Epidermal melanocyte (primary cell): ENCODE measurements at regions not wholly inside any gene's neighbourhood (a gene's known extent, or its start where the extent isn't known, plus 50 kb on each side); places are given as distances from the start of the nearest gene placed in this dataset.

Experiments
- DNase-seq: peaks from one replicate; pipeline ENCODE4 v3.0.0; 2011; ENCODE audit warnings: low spot score; ENCODE audit not compliant: insufficient read length

- DNase-seq, result no peak
Measured at GRCh38 chr4:3831529-3832150, 65.5 kb downstream of the ADRA2C start.

- no peak for DNase-seq
Measured at GRCh38 chr4:3832536-3833220, 66.5 kb downstream of the ADRA2C start.

DNA sequence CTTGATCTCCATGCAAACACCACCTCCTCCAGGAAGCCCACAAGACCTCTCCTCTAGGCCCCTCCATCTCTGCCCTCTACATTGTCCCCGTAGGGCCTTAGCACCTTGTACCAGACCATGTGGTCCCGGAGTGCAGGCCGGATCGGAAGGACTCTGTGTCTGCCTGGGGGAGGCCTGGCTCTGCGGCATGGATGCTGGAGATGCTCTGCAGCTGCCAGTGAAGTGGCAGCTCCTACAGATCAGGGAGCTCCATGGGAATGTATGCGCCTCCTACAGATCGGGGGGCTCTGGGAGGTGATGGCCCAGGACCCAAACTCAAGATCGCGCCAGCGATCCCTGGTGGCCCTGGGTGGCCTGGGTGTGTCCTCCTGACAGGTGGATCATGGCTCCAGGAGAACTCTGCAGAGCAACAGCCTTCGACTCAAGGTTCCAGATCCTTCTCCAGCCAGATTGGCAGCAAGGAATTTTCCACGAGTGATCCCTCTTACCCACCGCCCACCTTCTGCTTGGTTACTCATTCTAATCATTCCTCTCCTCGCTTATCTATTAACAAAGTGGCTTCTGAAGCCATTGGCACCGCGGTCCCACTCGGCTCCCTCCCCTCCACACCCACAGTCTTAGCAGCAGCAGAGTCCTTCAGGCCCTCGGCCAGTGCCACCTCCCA is 67.3 kb downstream of the ADRA2C start:
- no peak for DNase-seq

DNA sequence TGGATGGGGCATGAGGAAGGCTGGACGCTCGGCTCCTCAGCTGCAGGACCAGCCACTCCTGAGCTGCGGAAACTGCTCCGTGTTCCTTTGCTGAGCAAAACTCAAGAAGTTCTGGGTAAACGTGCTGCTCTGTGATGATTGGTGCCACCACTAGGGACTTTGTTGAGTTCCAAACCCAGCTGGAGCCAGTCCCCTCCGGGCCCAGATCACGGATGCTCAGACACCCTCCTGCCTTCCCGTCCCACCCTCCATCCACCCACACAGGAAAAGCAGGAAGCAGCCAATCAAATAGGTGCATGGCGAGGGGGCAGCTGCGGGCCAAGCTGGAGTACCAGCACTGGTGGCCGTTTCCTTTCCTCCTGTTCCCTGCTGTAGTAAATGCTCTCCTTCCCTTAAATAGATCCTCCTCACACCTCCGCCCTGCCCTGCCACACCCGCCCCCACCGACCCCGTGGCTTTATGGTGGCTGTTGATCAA is 68.0 kb downstream of the ADRA2C start:
- no peak for DNase-seq

DNA sequence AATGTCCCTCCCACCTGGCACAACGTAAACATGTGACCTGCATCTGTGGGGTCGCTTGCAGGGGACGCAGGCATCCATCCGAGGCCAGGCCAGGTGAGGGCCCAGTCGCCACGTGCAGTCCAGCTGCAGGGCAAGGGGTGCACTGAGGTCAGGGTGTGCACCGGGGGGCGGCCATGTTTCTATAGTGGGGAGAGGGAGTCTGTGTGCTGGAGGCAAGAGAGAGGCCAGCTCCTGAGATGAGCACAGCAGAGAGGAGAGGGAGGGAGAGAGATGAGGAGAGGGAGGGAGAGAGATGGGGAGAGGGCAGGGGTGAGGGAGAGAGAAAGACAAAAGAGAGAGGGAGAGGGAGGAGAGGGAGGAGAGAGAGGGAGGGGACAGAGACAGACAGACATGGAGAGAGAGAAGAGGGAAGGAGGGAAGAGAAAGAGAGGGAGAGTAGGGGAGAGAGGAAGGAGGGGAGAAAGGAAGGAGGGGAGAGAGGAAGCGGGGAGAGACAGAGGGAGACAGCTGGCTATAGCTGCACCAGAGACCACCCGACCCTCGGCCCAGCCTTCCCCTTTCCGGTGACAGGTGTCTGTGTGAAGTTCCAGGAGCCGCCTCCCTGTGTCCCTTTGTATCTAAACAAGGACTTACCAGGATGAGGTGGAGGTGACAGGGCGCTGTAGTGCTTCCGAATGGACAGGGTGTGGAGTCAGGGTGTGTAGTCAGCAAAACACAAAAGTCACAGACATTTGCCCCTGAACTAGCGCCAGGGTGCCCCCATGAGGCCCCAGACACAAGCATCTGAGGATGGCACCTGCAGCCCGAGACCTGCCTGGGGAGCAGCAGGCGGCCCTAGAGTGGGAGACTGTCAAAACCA is 68.7 kb downstream of the ADRA2C start:
- DNase-seq, result no peak

DNA sequence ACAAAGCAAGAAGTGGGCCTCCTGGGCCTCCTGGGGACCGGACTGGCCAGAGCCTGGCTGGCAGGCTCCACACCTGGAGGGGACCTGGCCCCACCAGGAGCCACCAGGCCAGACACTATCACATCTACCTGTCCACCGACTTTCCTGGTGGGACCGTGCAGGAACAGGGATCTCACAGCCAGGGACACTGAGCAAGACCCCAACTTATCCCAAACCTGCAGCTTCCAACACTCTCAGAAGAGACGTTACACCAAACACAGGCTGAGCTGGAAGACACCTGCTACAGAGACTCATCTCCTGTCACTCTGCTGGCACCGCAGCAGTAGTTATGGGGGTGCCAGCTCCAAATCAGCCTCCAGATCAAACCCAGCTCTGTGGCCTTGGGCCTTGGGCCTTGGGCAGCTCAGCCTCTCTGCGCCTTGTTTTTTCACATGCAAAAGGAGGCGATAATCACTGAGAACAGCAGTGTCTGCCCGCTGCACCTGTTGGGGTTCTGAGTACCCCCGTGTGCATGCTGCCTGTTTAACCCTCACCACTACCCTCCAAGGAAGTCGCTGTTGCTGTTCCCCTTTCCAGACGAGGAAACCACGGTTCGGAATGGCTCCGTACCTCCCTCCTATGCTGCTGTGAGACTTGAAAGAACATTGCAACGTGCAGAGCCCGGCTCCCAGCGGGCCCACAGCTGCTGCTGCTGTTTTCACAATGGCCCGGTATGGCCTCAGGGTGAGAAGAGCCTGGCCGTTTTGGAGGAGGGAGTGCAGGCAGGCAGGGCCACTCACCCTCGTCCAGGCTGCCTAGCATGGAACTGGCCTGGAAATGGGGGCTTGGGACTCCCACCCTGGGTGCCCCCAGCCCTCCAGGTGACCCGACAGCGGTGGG is 69.6 kb downstream of the ADRA2C start:
- DNase-seq, result no peak

DNA sequence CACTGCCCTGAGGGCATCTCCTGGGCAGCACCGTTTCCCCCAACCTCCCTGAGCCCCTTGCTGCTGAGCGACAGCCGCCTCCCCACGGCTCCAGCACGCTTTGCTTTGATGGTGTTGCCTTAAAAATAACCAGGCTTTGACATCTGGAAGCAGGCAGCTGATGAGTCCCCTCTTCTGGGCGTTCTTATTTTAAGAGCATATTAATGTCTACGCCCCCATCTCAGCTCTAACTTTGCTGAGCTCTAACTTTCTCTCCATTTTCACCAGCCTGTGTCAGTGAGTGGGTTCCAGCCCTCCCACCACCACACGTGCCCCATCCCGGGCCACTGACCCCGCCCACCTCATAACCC is 70.2 kb downstream of the ADRA2C start:
- no peak for DNase-seq

- no peak for DNase-seq
Measured at GRCh38 chr4:3836756-3837601, 70.8 kb downstream of the ADRA2C start.

GRCh38 chr4:3838437-3839380 is 72.5 kb downstream of the ADRA2C start:
- no peak for DNase-seq

DNA sequence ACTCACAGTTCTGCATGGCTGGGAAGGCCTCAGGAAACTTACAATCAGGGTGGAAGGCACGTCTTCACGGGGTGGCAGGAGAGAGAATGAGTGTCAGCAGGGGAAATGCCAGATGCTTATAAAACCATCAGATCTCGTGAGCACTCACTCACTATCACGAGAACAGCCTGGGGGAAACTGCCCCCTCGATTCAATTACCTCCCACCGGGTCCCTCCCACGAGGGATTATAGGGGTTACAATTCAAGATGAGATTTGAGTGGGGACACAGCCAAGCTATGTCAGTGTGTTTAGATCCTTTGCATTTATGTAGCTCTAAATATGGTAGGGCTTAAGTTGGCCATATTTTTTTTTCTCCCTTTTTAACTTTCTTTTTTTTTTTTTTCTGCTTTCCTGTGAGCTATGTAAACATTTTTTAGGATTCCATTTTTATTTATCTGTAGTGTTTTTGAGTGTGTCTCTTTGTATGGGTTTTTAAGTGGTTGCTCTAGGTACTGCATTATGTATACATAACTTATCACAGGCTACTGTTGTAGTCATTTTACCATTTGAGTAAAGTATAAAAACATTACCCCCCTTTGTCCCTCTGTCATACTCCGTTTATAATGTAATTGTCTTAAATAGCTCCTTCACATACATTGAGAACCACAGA is 79.0 kb downstream of the ADRA2C start:
- no peak for DNase-seq

DNA sequence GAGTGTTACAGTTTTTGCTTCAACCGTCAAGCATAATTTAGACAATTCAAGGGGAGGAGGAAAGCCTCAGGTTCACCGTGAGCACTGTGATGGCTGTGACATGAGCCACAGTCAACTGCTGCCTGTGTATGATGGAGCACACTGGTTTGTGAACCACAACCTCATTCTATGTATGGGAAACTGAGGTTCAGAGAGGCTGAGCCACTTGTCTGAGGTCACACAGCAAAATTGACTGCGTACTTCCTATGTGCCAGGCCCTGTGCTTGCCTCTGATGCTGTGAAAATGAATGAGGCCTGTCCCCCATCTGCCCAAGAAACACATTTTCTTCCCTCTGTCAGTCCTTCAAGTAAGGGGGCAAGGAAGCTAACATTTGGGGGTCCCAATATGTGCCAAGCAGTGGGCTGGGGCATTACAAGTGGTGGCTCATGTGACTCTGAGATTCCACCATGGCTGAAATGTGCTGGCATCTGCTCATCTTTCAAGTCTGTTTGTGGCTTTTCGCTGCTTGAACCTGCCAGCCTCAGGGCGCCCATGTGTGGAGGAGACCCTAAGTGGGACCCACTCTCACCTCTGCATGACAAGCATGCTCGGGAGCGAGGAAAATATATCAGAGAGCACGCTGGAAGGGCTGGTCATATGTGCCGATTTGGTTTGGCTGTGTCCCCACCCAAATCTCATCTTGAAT is 79.7 kb downstream of the ADRA2C start:
- DNase-seq, result no peak

GRCh38 chr4:3847211-3847940 is 81.2 kb downstream of the ADRA2C start:
- DNase-seq, result no peak

GRCh38 chr4:3848323-3848722 is 82.1 kb downstream of the ADRA2C start:
- DNase-seq, result no peak

GRCh38 chr4:3849140-3849539 is 83.0 kb downstream of the ADRA2C start:
- DNase-seq, result no peak

DNA sequence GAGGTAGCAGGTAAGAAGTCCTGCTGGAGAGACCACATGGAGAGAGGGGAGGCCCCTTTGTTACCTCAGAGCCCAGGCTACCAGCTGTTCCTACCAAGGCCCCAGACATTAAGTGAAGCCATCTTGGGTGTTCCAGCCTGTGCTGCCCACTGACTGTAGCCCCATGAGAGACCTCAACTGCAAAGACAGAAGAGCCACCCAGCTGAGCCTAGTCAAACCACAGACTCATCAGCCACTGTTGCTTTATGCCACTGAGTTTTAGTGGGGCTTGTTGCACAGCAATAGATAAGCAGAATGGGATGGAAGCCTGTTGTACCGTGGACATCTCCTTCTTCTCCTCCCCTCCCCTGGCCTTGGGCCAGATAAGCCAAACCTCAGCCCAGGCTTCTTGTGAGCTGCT is 83.9 kb downstream of the ADRA2C start:
- no peak for DNase-seq

- DNase-seq, result no peak
Measured at GRCh38 chr4:3851211-3851610, 85.0 kb downstream of the ADRA2C start.

GRCh38 chr4:3851881-3852280 is 85.7 kb downstream of the ADRA2C start:
- no peak for DNase-seq
